ENCODE measurements at regions not wholly inside any gene's neighbourhood (a gene's known extent, or its start where the extent isn't known, plus 50 kb on each side); places are given as distances from the start of the nearest gene placed in this dataset.

GRCh38 chr12:91687052-91688017 is 458.3 kb downstream of the BTG1 start:
- Histone ChIP-seq H3K27ac (no peak overlapping the region), H3K4me3 (no peak overlapping the region), H3K27me3 (no peaks in the 10 kb centered on the region), H3K4me1 (no peaks in the 10 kb centered on the region), H3K36me3 (no peaks in the 10 kb centered on the region), H3K9me3 (no peaks in the 10 kb centered on the region), H3K9ac (ENCODE audit: low read depth in 2 of 2, low read length in 2 of 2) (no peak overlapping the region)
- intact Hi-C loops (cut with DNase I) = no loop called here
- TF ChIP-seq, protein P1, sequence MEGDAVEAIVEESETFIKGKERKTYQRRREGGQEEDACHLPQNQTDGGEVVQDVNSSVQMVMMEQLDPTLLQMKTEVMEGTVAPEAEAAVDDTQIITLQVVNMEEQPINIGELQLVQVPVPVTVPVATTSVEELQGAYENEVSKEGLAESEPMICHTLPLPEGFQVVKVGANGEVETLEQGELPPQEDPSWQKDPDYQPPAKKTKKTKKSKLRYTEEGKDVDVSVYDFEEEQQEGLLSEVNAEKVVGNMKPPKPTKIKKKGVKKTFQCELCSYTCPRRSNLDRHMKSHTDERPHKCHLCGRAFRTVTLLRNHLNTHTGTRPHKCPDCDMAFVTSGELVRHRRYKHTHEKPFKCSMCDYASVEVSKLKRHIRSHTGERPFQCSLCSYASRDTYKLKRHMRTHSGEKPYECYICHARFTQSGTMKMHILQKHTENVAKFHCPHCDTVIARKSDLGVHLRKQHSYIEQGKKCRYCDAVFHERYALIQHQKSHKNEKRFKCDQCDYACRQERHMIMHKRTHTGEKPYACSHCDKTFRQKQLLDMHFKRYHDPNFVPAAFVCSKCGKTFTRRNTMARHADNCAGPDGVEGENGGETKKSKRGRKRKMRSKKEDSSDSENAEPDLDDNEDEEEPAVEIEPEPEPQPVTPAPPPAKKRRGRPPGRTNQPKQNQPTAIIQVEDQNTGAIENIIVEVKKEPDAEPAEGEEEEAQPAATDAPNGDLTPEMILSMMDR (IDR thresholded peaks at IDR 0.05) = no peak
- no peak for DNase-seq

- H3K4me3 ChIP-seq = no peak overlapping the region
- no peaks in the 10 kb centered on the region for H3K9me3 ChIP-seq
- DNase-seq = no peak
- no peaks in the 10 kb centered on the region for H3K4me1 ChIP-seq
- no peak overlapping the region for H3K27ac ChIP-seq
- H3K9ac ChIP-seq (ENCODE audit: low read depth in 2 of 2, low read length in 2 of 2) = no peak overlapping the region
- TF ChIP-seq, protein P1 (IDR thresholded peaks at IDR 0.05) = no peak
- intact Hi-C loops (cut with DNase I) = no loop called here
- H3K36me3 ChIP-seq = no peaks in the 10 kb centered on the region
- no peaks in the 10 kb centered on the region for H3K27me3 ChIP-seq
These were observed 459.7 kb downstream of the BTG1 start for GRCh38 chr12:91685917-91686316.

- intact Hi-C loops (cut with DNase I) = no loop called here
- no peaks in the 10 kb centered on the region for H3K36me3 ChIP-seq
- H3K27me3 ChIP-seq = no peaks in the 10 kb centered on the region
- DNase-seq = no peak
- H3K9me3 ChIP-seq = no peaks in the 10 kb centered on the region
- no peak overlapping the region for H3K4me3 ChIP-seq
- no peak overlapping the region for H3K9ac ChIP-seq (ENCODE audit: low read depth in 2 of 2, low read length in 2 of 2)
- TF ChIP-seq, protein P1 (IDR thresholded peaks at IDR 0.05) = no peak
- H3K27ac ChIP-seq = no peak overlapping the region
- no peaks in the 10 kb centered on the region for H3K4me1 ChIP-seq
These were observed 463.9 kb downstream of the BTG1 start for GRCh38 chr12:91681751-91682150.

- no peaks in the 10 kb centered on the region for H3K4me1 ChIP-seq
- H3K9ac ChIP-seq (ENCODE audit: low read depth in 2 of 2, low read length in 2 of 2) = no peak overlapping the region
- no peaks in the 10 kb centered on the region for H3K9me3 ChIP-seq
- no peaks in the 10 kb centered on the region for H3K36me3 ChIP-seq
- H3K27me3 ChIP-seq = no peaks in the 10 kb centered on the region
- no peak for DNase-seq
- no peak overlapping the region for H3K4me3 ChIP-seq
- TF ChIP-seq, protein P1 (IDR thresholded peaks at IDR 0.05) = no peak
- intact Hi-C loops (cut with DNase I) = no loop called here
- no peak overlapping the region for H3K27ac ChIP-seq
These were observed 464.8 kb downstream of the BTG1 start for GRCh38 chr12:91680864-91681263.

- H3K36me3 ChIP-seq = no peaks in the 10 kb centered on the region
- intact Hi-C loops (cut with DNase I) = no loop called here
- H3K9me3 ChIP-seq = no peaks in the 10 kb centered on the region
- no peak for DNase-seq
- no peak overlapping the region for H3K27ac ChIP-seq
- H3K9ac ChIP-seq (ENCODE audit: low read depth in 2 of 2, low read length in 2 of 2) = no peak overlapping the region
- H3K4me1 ChIP-seq = no peaks in the 10 kb centered on the region
- H3K4me3 ChIP-seq = no peak overlapping the region
- TF ChIP-seq, protein P1 (IDR thresholded peaks at IDR 0.05) = no peak
- no peaks in the 10 kb centered on the region for H3K27me3 ChIP-seq
These were observed 468.1 kb downstream of the BTG1 start for GRCh38 chr12:91677556-91677955.

All from colonic mucosa (tissue), 4 donors.